Neural crest cell (in vitro differentiated cells): ENCODE measurements at regions not wholly inside any gene's neighbourhood (a gene's known extent, or its start where the extent isn't known, plus 50 kb on each side); places are given as distances from the start of the nearest gene placed in this dataset.

Source experiments
- DNase-seq: peaks from one replicate; pipeline ENCODE4 v3.0.0; 2021; ENCODE audit warnings: low read depth, mixed read lengths, low spot score
- H3K27ac Mint-ChIP-seq: one replicate; pipeline ENCODE4 v1.8.0; 2021; ENCODE audit warnings: mild to moderate bottlenecking, mixed read lengths; ENCODE audit not compliant: unreplicated experiment
- H3K27me3 Mint-ChIP-seq: 2 replicates; pipeline ENCODE4 v1.8.0; 2021; ENCODE audit warnings: low read depth, mild to moderate bottlenecking, mixed read lengths
- H3K36me3 Mint-ChIP-seq: 2 replicates; pipeline ENCODE4 v1.8.0; 2021; ENCODE audit warnings: low read depth, mild to moderate bottlenecking, mixed read lengths
- H3K4me1 Mint-ChIP-seq: 2 replicates; pipeline ENCODE4 v1.8.0; 2021; ENCODE audit warnings: mixed read lengths
- H3K4me3 Mint-ChIP-seq: one replicate; pipeline ENCODE4 v1.8.0; 2021; ENCODE audit warnings: mild to moderate bottlenecking, mixed read lengths
- H3K9me3 Mint-ChIP-seq: 2 replicates; pipeline ENCODE4 v1.8.0; 2021; ENCODE audit warnings: mixed read lengths
- CTCF ChIP-seq: fragments of 200-600 bp; sonication (generic); conservative IDR thresholded peaks from 2 replicates; pipeline ENCODE4 v1.5.0; 2021; ENCODE audit warnings: antibody characterized with exemption, mild to moderate bottlenecking

GRCh38 chr6:145539831-145540230 lies 195.5 kb downstream of the EPM2A start:
- Mint-ChIP-seq H3K36me3 (no peaks in the 10 kb centered on the region), H3K4me1 (no peaks in the 10 kb centered on the region), H3K9me3 (no peaks in the 10 kb centered on the region), H3K27me3 (no peaks in the 10 kb centered on the region), H3K27ac (no peak overlapping the region), H3K4me3 (no peak overlapping the region)
- TF ChIP-seq CTCF: no peak
- no peak for DNase-seq

GRCh38 chr6:145540741-145541140 lies 194.6 kb downstream of the EPM2A start:
- H3K27ac Mint-ChIP-seq: no peak overlapping the region
- H3K4me3 Mint-ChIP-seq: no peak overlapping the region
- H3K9me3 Mint-ChIP-seq: no peaks in the 10 kb centered on the region
- no peaks in the 10 kb centered on the region for H3K36me3 Mint-ChIP-seq
- TF ChIP-seq CTCF: no peak
- no peaks in the 10 kb centered on the region for H3K4me1 Mint-ChIP-seq
- no peaks in the 10 kb centered on the region for H3K27me3 Mint-ChIP-seq
- DNase-seq: no peak

- peaks cover 2% of the 10 kb centered on the region for H3K9me3 Mint-ChIP-seq
- H3K4me3 Mint-ChIP-seq: no peak overlapping the region
- peaks cover 4% of the 10 kb centered on the region for H3K4me1 Mint-ChIP-seq
- DNase-seq: no peak
- no peak overlapping the region for H3K27ac Mint-ChIP-seq
- TF ChIP-seq CTCF: no peak
- H3K27me3 Mint-ChIP-seq: no peaks in the 10 kb centered on the region
- H3K36me3 Mint-ChIP-seq: no peaks in the 10 kb centered on the region
These were observed 191.3 kb downstream of the EPM2A start for GRCh38 chr6:145544041-145544440.

- no peaks in the 10 kb centered on the region for H3K27me3 Mint-ChIP-seq
- H3K9me3 Mint-ChIP-seq: peaks cover 2% of the 10 kb centered on the region
- no peak for DNase-seq
- H3K4me1 Mint-ChIP-seq: peaks cover 4% of the 10 kb centered on the region
- no peaks in the 10 kb centered on the region for H3K36me3 Mint-ChIP-seq
- H3K4me3 Mint-ChIP-seq: no peak overlapping the region
- TF ChIP-seq CTCF: no peak
- H3K27ac Mint-ChIP-seq: no peak overlapping the region
These were observed 190.8 kb downstream of the EPM2A start for GRCh38 chr6:145544514-145544913.

GRCh38 chr6:145546265-145546664 lies 189.1 kb downstream of the EPM2A start:
- H3K36me3 Mint-ChIP-seq: no peaks in the 10 kb centered on the region
- H3K4me1 Mint-ChIP-seq: peaks cover 4% of the 10 kb centered on the region
- TF ChIP-seq CTCF: no peak
- DNase-seq: no peak
- H3K27ac Mint-ChIP-seq: no peak overlapping the region
- no peak overlapping the region for H3K4me3 Mint-ChIP-seq
- peaks cover 2% of the 10 kb centered on the region for H3K9me3 Mint-ChIP-seq
- no peaks in the 10 kb centered on the region for H3K27me3 Mint-ChIP-seq
